22Rv1 (cell line): ENCODE measurements at regions not wholly inside any gene's neighbourhood (a gene's known extent, or its start where the extent isn't known, plus 50 kb on each side); places are given as distances from the start of the nearest gene placed in this dataset.

Experiments used
- CTCF ChIP-seq: fragments of 450-650 bp; IDR thresholded peaks from 2 replicates; pipeline ENCODE4 v1.5.1; 2017; ENCODE audit warnings: mild to moderate bottlenecking
- ZFX ChIP-seq: fragments of 450-650 bp; IDR thresholded peaks from 2 replicates; pipeline ENCODE4 v1.6.1; 2017; ENCODE audit warnings: antibody characterized with exemption, borderline replicate concordance

GRCh38 chr5:6182271-6182815, 196.0 kb downstream of the MED10 start:
- TF ChIP-seq CTCF (no peak), ZFX (no peak)
